HepG2 (cell line): ENCODE measurements at regions not wholly inside any gene's neighbourhood (a gene's known extent, or its start where the extent isn't known, plus 50 kb on each side); places are given as distances from the start of the nearest gene placed in this dataset.

Source experiments
- FOXP4 ChIP-seq: sonication (generic); formaldehyde crosslinking; IDR thresholded peaks from 2 replicates; pipeline ENCODE4 v1.4.0; 2020; ENCODE audit warnings: missing genetic modification reagents
- HNF4A ChIP-seq: sonication (generic); formaldehyde crosslinking; IDR thresholded peaks from 2 replicates; pipeline ENCODE4 v1.4.0; 2020; ENCODE audit warnings: missing genetic modification reagents
- HOXA3 ChIP-seq: sonication (generic); formaldehyde crosslinking; IDR thresholded peaks from 2 replicates; pipeline ENCODE4 v1.5.0; 2020; ENCODE audit warnings: missing genetic modification reagents
- ISL2 ChIP-seq: sonication (generic); formaldehyde crosslinking; IDR thresholded peaks from 2 replicates; pipeline ENCODE4 v1.5.0; 2020; ENCODE audit warnings: missing genetic modification reagents
- MAFG ChIP-seq: sonication (generic); formaldehyde crosslinking; IDR thresholded peaks from 2 replicates; pipeline ENCODE4 v1.5.1; 2020; ENCODE audit warnings: mild to moderate bottlenecking, missing genetic modification reagents
- MAFK ChIP-seq, 2 experiments: IDR thresholded peaks in 1 of 2; conservative IDR thresholded peaks in 1 of 2; 2 replicates each; pipeline ENCODE4 v1.6.1; 2011; ENCODE audit warnings: improper control_type of control experiment in 2 of 2, low read length in 2 of 2
- MED1 ChIP-seq: sonication (generic); formaldehyde crosslinking; IDR thresholded peaks from 2 replicates; pipeline ENCODE4 v1.4.0; 2020; ENCODE audit warnings: missing genetic modification reagents
- PITX1 ChIP-seq: sonication (generic); formaldehyde crosslinking; IDR thresholded peaks from 2 replicates; pipeline ENCODE4 v1.5.1; 2020; ENCODE audit warnings: mild to moderate bottlenecking, missing genetic modification reagents
- RARA ChIP-seq: IDR thresholded peaks from 2 replicates; pipeline ENCODE4 v1.6.1; 2016; ENCODE audit warnings: missing genetic modification reagents, missing compliant biosample characterization
- SAP130 ChIP-seq: IDR thresholded peaks from 2 replicates; pipeline ENCODE4 v1.6.1; 2016; ENCODE audit warnings: low read depth
- SP1 ChIP-seq, 2 experiments: fragments of 450-650 bp in 1 of 2; sonication (generic) in 1 of 2; formaldehyde crosslinking in 1 of 2; IDR thresholded peaks; 2 replicates each; pipeline versions ENCODE4 v1.4.0 to v1.6.1; 2016 to 2020; ENCODE audit warnings: missing genetic modification reagents in 1 of 2
- TEAD3 ChIP-seq: optimal IDR thresholded peaks from 2 replicates; pipeline ENCODE3; 2016; ENCODE audit warnings: borderline replicate concordance
- ZFY ChIP-seq: sonication (generic); formaldehyde crosslinking; IDR thresholded peaks from 2 replicates; pipeline ENCODE4 v1.4.0; 2020; ENCODE audit warnings: missing genetic modification reagents
- ZNF292 ChIP-seq: sonication (generic); formaldehyde crosslinking; IDR thresholded peaks from 2 replicates; pipeline ENCODE4 v1.8.1; 2022; ENCODE audit warnings: mild to moderate bottlenecking, low read depth, missing genetic modification reagents, borderline replicate concordance
- ZNF333 ChIP-seq: sonication (generic); formaldehyde crosslinking; IDR thresholded peaks from 2 replicates; pipeline ENCODE4 v1.4.0; 2020; ENCODE audit warnings: mild to moderate bottlenecking, missing genetic modification reagents, borderline replicate concordance
- ZNF7 ChIP-seq: IDR thresholded peaks from 2 replicates; pipeline ENCODE4 v1.6.1; 2016; ENCODE audit warnings: missing biosample characterization, missing genetic modification reagents

- peak; percentile 16; the same call in 1 of the 2 replicates for TF ChIP-seq MED1
- TF ChIP-seq ZNF292 (CRISPR knock-in tag): peak; percentile 69; the same call in 1 of the 2 replicates
- peak; percentile 85 for TF ChIP-seq MAFG
- no peak for TF ChIP-seq RARA (CRISPR knock-in tag)
- 0 out of 2 replicates have a peak, but pooled peaks have one; percentile 29 for TF ChIP-seq FOXP4 (CRISPR knock-in tag)
- TF ChIP-seq ZFY (CRISPR knock-in tag): peak; percentile 25; the same call in 1 of the 2 replicates
- peak; percentile 79 for TF ChIP-seq HNF4A
- no peak for TF ChIP-seq ZNF7
- TF ChIP-seq PITX1 (CRISPR knock-in tag): peak; percentile 23; the same call in 1 of the 2 replicates
- 0 out of 2 replicates have a peak, but pooled peaks have one; percentile 14 for TF ChIP-seq HOXA3 (CRISPR knock-in tag)
- no peak for TF ChIP-seq ZNF333 (CRISPR knock-in tag)
- peak; percentile 99 for TF ChIP-seq MAFK (conservative IDR thresholded peaks at IDR 0.05 in 1 of 2, IDR thresholded peaks at IDR 0.05 in 1 of 2; ENCODE audit: low read length in 2 of 2)
- 0 out of 2 replicates have a peak, but pooled peaks have one; percentile 10 for TF ChIP-seq SAP130 (CRISPR knock-in tag)
- no peak for TF ChIP-seq TEAD3
- TF ChIP-seq SP1 (IDR thresholded peaks at IDR 0.05): no peak
- no peak for TF ChIP-seq SP1 (CRISPR knock-in tag; IDR thresholded peaks at IDR 0.05)
- TF ChIP-seq ISL2 (CRISPR knock-in tag): no peak
Measured at GRCh38 chr21:39084979-39085729, 98.1 kb downstream of the PSMG1 start (continued).
